Kidney (tissue), 13 donors: ENCODE measurements at regions not wholly inside any gene's neighbourhood (a gene's known extent, or its start where the extent isn't known, plus 50 kb on each side); places are given as distances from the start of the nearest gene placed in this dataset.

Source experiments
- DNase-seq, 5 donors: peaks; one replicate each; pipeline ENCODE4 v3.0.0-alpha.2; 2013 to 2020
- FAIRE-seq: peaks from 2 replicates; lab custom pipeline; 2012; peaks lifted over from hg19 to GRCh38; lab: Jason Lieb, UNC
- H3K27ac ChIP-seq, 2 donors: one replicate each; pipeline ENCODE4 v1.7.0; 2013; ENCODE audit warnings: low read depth in 2 of 2, low read length in 2 of 2, inconsistent platforms in 1 of 2
- H3K27me3 ChIP-seq: one replicate; pipeline ENCODE4 v1.7.1; 2013; ENCODE audit warnings: low read length, inconsistent platforms; ENCODE audit not compliant: control insufficient read depth, insufficient read depth
- H3K36me3 ChIP-seq, 3 donors: one replicate each; pipeline versions ENCODE4 v1.7.0 to v1.7.1; 2013; ENCODE audit warnings: low read length in 3 of 3, control low read depth in 1 of 3, inconsistent platforms in 1 of 3; ENCODE audit not compliant: insufficient read depth in 3 of 3, control insufficient read depth in 2 of 3
- H3K4me1 ChIP-seq, 3 donors: one replicate each; pipeline versions ENCODE4 v1.7.0 to v1.7.1; 2013; ENCODE audit warnings: low read length in 3 of 3, inconsistent platforms in 1 of 3, low read depth in 1 of 3; ENCODE audit not compliant: control insufficient read depth in 2 of 3, insufficient read depth in 2 of 3
- H3K4me3 ChIP-seq, 3 donors: one replicate each; pipeline versions ENCODE4 v1.7.0 to v1.8.1; 2013; ENCODE audit warnings: low read length in 3 of 3, control low read depth in 1 of 3, inconsistent platforms in 1 of 3
- H3K9ac ChIP-seq, 3 donors: one replicate each; pipeline versions ENCODE4 v1.7.0 to v1.7.1; 2013; ENCODE audit warnings: low read length in 3 of 3, control low read depth in 1 of 3, inconsistent platforms in 1 of 3
- H3K9me3 ChIP-seq, 3 donors: one replicate each; pipeline versions ENCODE4 v1.7.0 to v1.7.1; 2013; ENCODE audit warnings: low read length in 3 of 3, control low read depth in 1 of 3, inconsistent platforms in 1 of 3; ENCODE audit not compliant: control insufficient read depth in 2 of 3, insufficient read depth in 1 of 3
- CTCF ChIP-seq: IDR thresholded peaks from 3 replicates; pipeline ENCODE4 v1.5.1; 2012; ENCODE audit warnings: mild to moderate bottlenecking, moderate library complexity, borderline replicate concordance; ENCODE audit not compliant: insufficient read depth; ENCODE audit errors: extremely low read depth
- intact Hi-C: fragments of 100-400 bp; cut with DNase I; formaldehyde crosslinking; loops from one replicate; pipeline ENCODE4 v1.11.1; 2022
- donor health status: control.
- donor health status: control.
- donor health status: control.
- donor health status: control.
- donor health status: control.
- donor health status: DM: yes; HTN: yes; CAD: no.
- donor health status: Normal renal cell carcinoma (clear cell type).

- H3K27me3 ChIP-seq, result no peaks in the 10 kb centered on the region
- H3K36me3 ChIP-seq, result no peaks in the 10 kb centered on the region
- TF ChIP-seq CTCF, result no peak
- H3K4me1 ChIP-seq, result no peaks in the 10 kb centered on the region
- H3K9me3 ChIP-seq, result no peaks in the 10 kb centered on the region
- intact Hi-C loops, result no loop called here
- no peak overlapping the region for H3K4me3 ChIP-seq
- no peak overlapping the region for H3K27ac ChIP-seq
- FAIRE-seq (no peak), DNase-seq (no peak)
- H3K9ac ChIP-seq, result no peak overlapping the region
Observed at GRCh38 chr3:144296808-144297207, 325.2 kb downstream of the DIPK2A start.

- H3K4me3 ChIP-seq, result no peak overlapping the region
- DNase-seq (no peak), FAIRE-seq (no peak)
- H3K9me3 ChIP-seq, result no peaks in the 10 kb centered on the region
- intact Hi-C loops, result no loop called here
- H3K27ac ChIP-seq, result no peak overlapping the region
- no peaks in the 10 kb centered on the region for H3K4me1 ChIP-seq
- H3K27me3 ChIP-seq, result no peaks in the 10 kb centered on the region
- H3K9ac ChIP-seq, result no peak overlapping the region
- H3K36me3 ChIP-seq, result no peaks in the 10 kb centered on the region
- no peak for TF ChIP-seq CTCF
Observed at GRCh38 chr3:144301863-144302262, 330.2 kb downstream of the DIPK2A start.

- Histone ChIP-seq H3K4me3 (no peak overlapping the region), H3K9me3 (peaks cover 0 to 3% (median 0%) of the 10 kb centered on the region in 3 donors), H3K36me3 (no peaks in the 10 kb centered on the region), H3K27ac (no peak overlapping the region), H3K4me1 (no peaks in the 10 kb centered on the region), H3K27me3 (no peaks in the 10 kb centered on the region), H3K9ac (no peak overlapping the region)
- no peak for FAIRE-seq
- no peak for DNase-seq
- TF ChIP-seq CTCF, result no peak
- intact Hi-C loops, result no loop called here
Observed at GRCh38 chr3:144307951-144308350, 336.3 kb downstream of the DIPK2A start.

GRCh38 chr3:144308396-144308795, 336.8 kb downstream of the DIPK2A start:
- no peak for TF ChIP-seq CTCF
- H3K9ac ChIP-seq, result no peak overlapping the region
- H3K4me3 ChIP-seq, result no peak overlapping the region
- no peak overlapping the region for H3K27ac ChIP-seq
- intact Hi-C loops, result no loop called here
- H3K27me3 ChIP-seq, result no peaks in the 10 kb centered on the region
- H3K4me1 ChIP-seq, result no peaks in the 10 kb centered on the region
- H3K9me3 ChIP-seq, result peaks cover 0 to 3% (median 0%) of the 10 kb centered on the region in 3 donors
- DNase-seq, result no peak
- no peak for FAIRE-seq
- no peaks in the 10 kb centered on the region for H3K36me3 ChIP-seq
